Spleen (tissue), 11 donors: ENCODE measurements at regions not wholly inside any gene's neighbourhood (a gene's known extent, or its start where the extent isn't known, plus 50 kb on each side); places are given as distances from the start of the nearest gene placed in this dataset.

Experiments
- DNase-seq: peaks from one replicate; pipeline ENCODE4 v3.0.0-alpha.2; 2020
- H3K27ac ChIP-seq, 8 donors: fragments of 200-600 bp; sonication (generic) in 7 of 8; 1 replicate in 4 of 8; 2 replicates in 4 of 8; pipeline versions ENCODE4 v1.5.0 to v1.8.0; 2016 to 2021; ENCODE audit warnings: inconsistent platforms in 4 of 8, mild to moderate bottlenecking in 4 of 8, moderate library complexity in 1 of 8
- H3K27me3 ChIP-seq, 7 donors: fragments of 200-600 bp; sonication (generic) in 6 of 7; replicated peaks in 1 of 7; 1 replicate in 4 of 7; 2 replicates in 3 of 7; pipeline versions ENCODE4 v1.5.0 to v1.8.0; 2016 to 2021; ENCODE audit warnings: inconsistent platforms in 3 of 7, mild to moderate bottlenecking in 1 of 7
- H3K36me3 ChIP-seq, 6 donors: fragments of 200-600 bp; sonication (generic) in 5 of 6; 1 replicate in 4 of 6; 2 replicates in 2 of 6; pipeline versions ENCODE4 v1.5.0 to v1.8.0; 2016 to 2021; ENCODE audit warnings: inconsistent platforms in 2 of 6
- H3K4me1 ChIP-seq, 6 donors: fragments of 200-600 bp; sonication (generic) in 5 of 6; 1 replicate in 3 of 6; 2 replicates in 3 of 6; pipeline versions ENCODE4 v1.5.0 to v1.8.0; 2016 to 2021; ENCODE audit warnings: inconsistent platforms in 3 of 6
- H3K4me3 ChIP-seq, 8 donors: fragments of 200-600 bp; sonication (generic) in 7 of 8; 1 replicate in 4 of 8; 2 replicates in 4 of 8; pipeline versions ENCODE4 v1.5.0 to v1.8.0; 2016 to 2021; ENCODE audit warnings: inconsistent platforms in 4 of 8, mild to moderate bottlenecking in 4 of 8, moderate library complexity in 2 of 8
- H3K9me3 ChIP-seq, 8 donors: fragments of 200-600 bp; sonication (generic) in 7 of 8; 1 replicate in 4 of 8; 2 replicates in 4 of 8; pipeline versions ENCODE4 v1.5.0 to v1.8.0; 2016 to 2021; ENCODE audit warnings: inconsistent platforms in 4 of 8
- CTCF ChIP-seq, 11 experiments: fragments of 200-600 bp in 7 of 11; fragments of 450-650 bp in 4 of 11; sonication (generic) in 4 of 11; IDR thresholded peaks in 8 of 11; conservative IDR thresholded peaks in 3 of 11; 1 replicate in 7 of 11; 2 replicates in 4 of 11; pipeline versions ENCODE4 v1.4.0 to v1.8.0; 2016 to 2021; ENCODE audit warnings: antibody characterized with exemption in 11 of 11, inconsistent platforms in 4 of 11, mild to moderate bottlenecking in 1 of 11
- POLR2A ChIP-seq, 3 donors: fragments of 450-650 bp; IDR thresholded peaks; one replicate each; pipeline ENCODE4 v1.5.1; 2017; ENCODE audit warnings: antibody characterized with exemption in 3 of 3, mild to moderate bottlenecking in 1 of 3
- POLR2AphosphoS5 ChIP-seq, 3 donors: sonication (generic); formaldehyde crosslinking; IDR thresholded peaks; one replicate each; pipeline ENCODE4 v1.5.1; 2017; ENCODE audit warnings: antibody characterized with exemption in 3 of 3
- WGBS, 5 donors: extraction: QIAGEN DNeasy Blood & Tissue Kit in 3 of 5; methylation state at CpG; one replicate each; pipeline versions ENCODE4 v1.1.5 to v1.1.7; 2013 to 2018; 5-methylcytosine and 5-hydroxymethylcytosine counted together
- intact Hi-C: fragments of 100-400 bp; cut with DNase I; formaldehyde crosslinking; loops from one replicate; pipeline ENCODE4 v1.15.0; 2023; ENCODE audit warnings: low total_unique reads
- donor health status: healthy with polysubstance abuse.
- donor health status: DM: no; HTN: no; CAD: no; lungs with moderate emphysema.
- donor health status: DM: no; HTN: no; CAD: no.
- donor health status: Bipolar disorder and iron deficiency.
- donor health status: healthy.
- donor health status: DM: no; HTN: no; CAD: no.
- donor health status: DM: yes; HTN: yes; CAD: no.

- Histone ChIP-seq H3K4me1 (peaks cover 0 to 3% (median 0%) of the 10 kb centered on the region in 6 donors), H3K27me3 (peaks cover 0 to 43% (median 0%) of the 10 kb centered on the region in 7 donors), H3K36me3 (no peaks in the 10 kb centered on the region), H3K9me3 (no peaks in the 10 kb centered on the region), H3K27ac (no peak overlapping the region), H3K4me3 (no peak overlapping the region)
- DNase-seq, result no peak
- peak; percentile 28 to 74 (median 59) for TF ChIP-seq CTCF (IDR thresholded peaks at IDR 0.05 in 8 of 11, conservative IDR thresholded peaks at IDR 0.05 in 3 of 11)
- no peak for TF ChIP-seq POLR2AphosphoS5 (IDR thresholded peaks at IDR 0.05)
- no peak for TF ChIP-seq POLR2A (IDR thresholded peaks at IDR 0.05)
- intact Hi-C loops, result loop anchor here (5.0 kb wide), 2 partner anchors 521 to 541 kb away; partner anchors contain the start of gene RBM19
- WGBS, 5 donors, result 32 to 35% (median 34%) methylated on average over 8 of the region's 8 CpGs
Measured at GRCh38 chr12:114508529-114509129, 102.7 kb upstream of the TBX5 start.

- H3K4me3 ChIP-seq, result no peak overlapping the region
- 59 to 73% (median 68%) methylated on average over 6 of the region's 6 CpGs for WGBS, 5 donors
- H3K9me3 ChIP-seq, result no peaks in the 10 kb centered on the region
- intact Hi-C loops, result loop anchor here (5.0 kb wide), 2 partner anchors 519 to 539 kb away; partner anchors contain the start of gene RBM19
- no peak for DNase-seq
- peaks cover 0 to 3% (median 0%) of the 10 kb centered on the region in 6 donors for H3K4me1 ChIP-seq
- TF ChIP-seq POLR2AphosphoS5 (IDR thresholded peaks at IDR 0.05) (no peak), POLR2A (IDR thresholded peaks at IDR 0.05) (no peak), CTCF (IDR thresholded peaks at IDR 0.05 in 8 of 11, conservative IDR thresholded peaks at IDR 0.05 in 3 of 11) (no peak)
- no peaks in the 10 kb centered on the region for H3K36me3 ChIP-seq
- H3K27me3 ChIP-seq, result peaks cover 0 to 47% (median 0%) of the 10 kb centered on the region in 7 donors
- no peak overlapping the region for H3K27ac ChIP-seq
Measured at GRCh38 chr12:114506651-114507050, 100.7 kb upstream of the TBX5 start.

- peaks cover 0 to 3% (median 0%) of the 10 kb centered on the region in 6 donors for H3K4me1 ChIP-seq
- intact Hi-C loops, result no loop called here
- peaks cover 0 to 59% (median 6%) of the 10 kb centered on the region in 7 donors for H3K27me3 ChIP-seq
- no peaks in the 10 kb centered on the region for H3K9me3 ChIP-seq
- DNase-seq, result no peak
- no peak overlapping the region for H3K27ac ChIP-seq
- TF ChIP-seq POLR2AphosphoS5 (IDR thresholded peaks at IDR 0.05) (no peak), CTCF (IDR thresholded peaks at IDR 0.05 in 8 of 11, conservative IDR thresholded peaks at IDR 0.05 in 3 of 11) (no peak), POLR2A (IDR thresholded peaks at IDR 0.05) (no peak)
- no peaks in the 10 kb centered on the region for H3K36me3 ChIP-seq
- no peak overlapping the region for H3K4me3 ChIP-seq
- WGBS, 5 donors, result 5 to 11% (median 8%) methylated on average over 3 of the region's 3 CpGs
Measured at GRCh38 chr12:114504311-114504710, 98.4 kb upstream of the TBX5 start.

- no peaks in the 10 kb centered on the region for H3K36me3 ChIP-seq
- H3K27ac ChIP-seq, result no peak overlapping the region
- no peak overlapping the region for H3K4me3 ChIP-seq
- peaks cover 0 to 87% (median 6%) of the 10 kb centered on the region in 7 donors for H3K27me3 ChIP-seq
- 10 to 18% (median 11%) methylated on average over 7 of the region's 7 CpGs for WGBS, 5 donors
- H3K4me1 ChIP-seq, result no peaks in the 10 kb centered on the region
- no peaks in the 10 kb centered on the region for H3K9me3 ChIP-seq
- DNase-seq, result no peak
- TF ChIP-seq CTCF (IDR thresholded peaks at IDR 0.05 in 8 of 11, conservative IDR thresholded peaks at IDR 0.05 in 3 of 11), result no peak
- no peak for TF ChIP-seq POLR2AphosphoS5 (IDR thresholded peaks at IDR 0.05)
- intact Hi-C loops, result no loop called here
Measured at GRCh38 chr12:114501474-114501807, 95.5 kb upstream of the TBX5 start.
